ENCODE measurements at regions not wholly inside any gene's neighbourhood (a gene's known extent, or its start where the extent isn't known, plus 50 kb on each side); places are given as distances from the start of the nearest gene placed in this dataset.

DNA sequence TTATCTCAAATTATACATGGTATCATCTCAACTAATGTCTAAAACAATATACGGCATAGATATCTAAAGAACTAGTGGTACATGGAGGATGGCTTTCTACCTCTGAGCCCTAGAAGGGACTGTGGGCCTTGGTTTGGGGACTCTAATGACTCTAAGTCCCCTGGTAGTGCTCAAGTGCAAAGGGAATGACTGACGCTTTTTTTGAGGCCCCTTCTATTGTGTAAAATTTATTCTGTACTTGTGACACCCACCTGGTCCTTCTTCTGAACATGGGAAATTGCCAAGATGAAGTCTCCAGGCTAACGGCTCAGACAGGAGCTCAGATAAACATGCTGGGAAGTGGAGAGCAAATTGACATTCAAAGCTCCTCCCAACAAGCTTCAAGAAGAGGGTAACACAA lies 53.4 kb upstream of the IGLL5 start:
- DNase-seq (ENCODE audit: extremely low read depth, insufficient read length) = no peak
- no peaks in the 10 kb centered on the region for H3K36me3 ChIP-seq (ENCODE audit: control insufficient read depth, insufficient read depth, low read length)
- H3K4me3 ChIP-seq (replicated peaks; ENCODE audit: low read depth, low read length) = no peak overlapping the region
- no peaks in the 10 kb centered on the region for H3K27me3 ChIP-seq (replicated peaks; ENCODE audit: control insufficient read depth, insufficient read depth, low read length)
- TF ChIP-seq, protein P1, sequence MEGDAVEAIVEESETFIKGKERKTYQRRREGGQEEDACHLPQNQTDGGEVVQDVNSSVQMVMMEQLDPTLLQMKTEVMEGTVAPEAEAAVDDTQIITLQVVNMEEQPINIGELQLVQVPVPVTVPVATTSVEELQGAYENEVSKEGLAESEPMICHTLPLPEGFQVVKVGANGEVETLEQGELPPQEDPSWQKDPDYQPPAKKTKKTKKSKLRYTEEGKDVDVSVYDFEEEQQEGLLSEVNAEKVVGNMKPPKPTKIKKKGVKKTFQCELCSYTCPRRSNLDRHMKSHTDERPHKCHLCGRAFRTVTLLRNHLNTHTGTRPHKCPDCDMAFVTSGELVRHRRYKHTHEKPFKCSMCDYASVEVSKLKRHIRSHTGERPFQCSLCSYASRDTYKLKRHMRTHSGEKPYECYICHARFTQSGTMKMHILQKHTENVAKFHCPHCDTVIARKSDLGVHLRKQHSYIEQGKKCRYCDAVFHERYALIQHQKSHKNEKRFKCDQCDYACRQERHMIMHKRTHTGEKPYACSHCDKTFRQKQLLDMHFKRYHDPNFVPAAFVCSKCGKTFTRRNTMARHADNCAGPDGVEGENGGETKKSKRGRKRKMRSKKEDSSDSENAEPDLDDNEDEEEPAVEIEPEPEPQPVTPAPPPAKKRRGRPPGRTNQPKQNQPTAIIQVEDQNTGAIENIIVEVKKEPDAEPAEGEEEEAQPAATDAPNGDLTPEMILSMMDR (IDR thresholded peaks at IDR 0.05; ENCODE audit: insufficient read depth, low read length, poor library complexity, severe bottlenecking) = no peak

DNA sequence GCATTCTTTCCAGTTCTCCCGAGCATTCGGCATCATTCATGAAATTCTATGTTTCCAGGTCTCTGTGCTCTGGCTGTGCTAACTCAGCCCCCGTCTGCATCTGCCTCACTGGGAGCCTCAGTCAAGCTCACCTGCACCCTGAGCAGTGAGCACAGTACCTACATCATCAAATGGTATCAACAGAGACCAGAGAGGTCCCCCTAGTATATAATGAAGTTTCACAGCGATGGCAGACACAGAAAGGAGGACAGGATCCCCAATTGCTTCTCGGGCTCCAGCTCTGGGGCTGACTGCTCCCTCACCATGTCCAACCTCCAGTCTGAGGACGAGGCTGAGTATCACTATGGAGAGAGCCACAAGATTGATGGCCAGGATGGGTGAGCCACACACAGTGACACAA lies 52.8 kb upstream of the IGLL5 start:
- H3K36me3 ChIP-seq (ENCODE audit: control insufficient read depth, insufficient read depth, low read length) = no peaks in the 10 kb centered on the region
- no peak overlapping the region for H3K4me3 ChIP-seq (replicated peaks; ENCODE audit: low read depth, low read length)
- no peaks in the 10 kb centered on the region for H3K27me3 ChIP-seq (replicated peaks; ENCODE audit: control insufficient read depth, insufficient read depth, low read length)
- DNase-seq (ENCODE audit: extremely low read depth, insufficient read length) = no peak
- TF ChIP-seq, protein P1 (IDR thresholded peaks at IDR 0.05; ENCODE audit: insufficient read depth, low read length, poor library complexity, severe bottlenecking) = no peak

DNA sequence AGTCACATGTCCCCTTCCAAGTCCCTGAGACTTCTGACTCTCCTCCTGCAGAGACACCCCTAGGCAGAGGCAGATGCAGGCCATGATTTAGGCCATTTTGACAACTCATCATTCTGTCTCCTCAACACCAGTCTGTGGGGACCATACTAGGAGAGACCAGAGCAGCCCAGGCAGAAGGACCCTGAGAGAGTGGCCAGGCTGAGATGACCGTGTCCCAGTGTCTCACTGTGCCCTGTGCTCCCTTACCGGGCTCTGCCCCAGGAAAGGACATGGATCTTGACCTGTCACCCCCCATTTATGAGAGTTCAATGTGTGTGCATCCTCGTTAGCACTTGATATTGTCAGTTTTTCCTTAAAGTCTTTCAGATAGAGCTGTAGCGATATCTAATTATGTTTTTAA lies 52.4 kb upstream of the IGLL5 start:
- TF ChIP-seq, protein P1 (IDR thresholded peaks at IDR 0.05; ENCODE audit: insufficient read depth, low read length, poor library complexity, severe bottlenecking) = no peak
- H3K36me3 ChIP-seq (ENCODE audit: control insufficient read depth, insufficient read depth, low read length) = no peaks in the 10 kb centered on the region
- no peak overlapping the region for H3K4me3 ChIP-seq (replicated peaks; ENCODE audit: low read depth, low read length)
- no peak for DNase-seq (ENCODE audit: extremely low read depth, insufficient read length)
- no peaks in the 10 kb centered on the region for H3K27me3 ChIP-seq (replicated peaks; ENCODE audit: control insufficient read depth, insufficient read depth, low read length)

DNA sequence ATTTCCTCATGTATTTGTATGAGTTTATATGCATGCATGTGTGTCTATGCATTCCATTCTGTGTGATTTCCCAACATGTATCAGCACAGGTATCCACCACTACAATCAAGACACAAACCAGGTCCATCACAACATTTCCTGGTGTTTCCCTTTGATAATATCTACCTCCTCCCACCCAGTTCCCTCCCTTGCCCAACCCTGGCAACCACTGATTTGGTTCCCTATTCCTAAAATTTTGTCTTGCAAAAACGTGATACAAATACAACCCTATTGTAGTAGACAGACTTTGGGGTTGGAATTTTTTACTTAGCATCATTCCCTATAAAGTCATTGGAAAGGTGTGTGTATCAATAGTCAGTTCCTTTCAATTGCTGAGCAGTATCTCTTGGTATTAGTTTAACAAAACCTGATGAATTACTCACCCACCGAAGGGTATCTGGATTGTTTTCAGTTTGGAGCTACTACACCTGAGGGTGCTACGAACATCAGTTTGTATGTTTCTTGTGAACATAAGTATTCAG lies 51.8 kb upstream of the IGLL5 start:
- no peak for DNase-seq (ENCODE audit: extremely low read depth, insufficient read length)
- no peaks in the 10 kb centered on the region for H3K27me3 ChIP-seq (replicated peaks; ENCODE audit: control insufficient read depth, insufficient read depth, low read length)
- H3K4me3 ChIP-seq (replicated peaks; ENCODE audit: low read depth, low read length) = no peak overlapping the region
- TF ChIP-seq, protein P1 (IDR thresholded peaks at IDR 0.05; ENCODE audit: insufficient read depth, low read length, poor library complexity, severe bottlenecking) = no peak
- no peaks in the 10 kb centered on the region for H3K36me3 ChIP-seq (ENCODE audit: control insufficient read depth, insufficient read depth, low read length)

DNA sequence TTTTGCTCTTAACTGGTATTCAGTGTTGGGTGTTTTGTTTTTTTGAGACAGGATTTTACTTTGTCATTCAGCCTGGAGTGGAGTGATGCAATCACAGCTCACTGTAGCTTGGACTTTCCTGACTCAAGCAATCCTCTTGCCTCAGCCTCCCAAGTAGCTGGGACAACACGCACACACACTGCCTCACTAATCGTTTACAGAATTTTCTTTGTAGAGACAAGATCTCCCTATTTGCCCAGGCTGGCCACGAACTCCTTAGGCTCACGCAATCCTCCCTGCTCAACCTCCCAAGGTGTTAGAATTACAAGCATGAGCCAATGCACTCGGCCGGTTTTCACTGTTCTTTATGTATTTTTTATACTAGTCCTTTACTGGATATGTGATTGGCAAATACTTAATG lies 51.0 kb upstream of the IGLL5 start:
- Histone ChIP-seq H3K4me3 (replicated peaks; ENCODE audit: low read depth, low read length) (no peak overlapping the region), H3K36me3 (ENCODE audit: control insufficient read depth, insufficient read depth, low read length) (no peaks in the 10 kb centered on the region), H3K27me3 (replicated peaks; ENCODE audit: control insufficient read depth, insufficient read depth, low read length) (no peaks in the 10 kb centered on the region)
- DNase-seq (ENCODE audit: extremely low read depth, insufficient read length) = no peak
- TF ChIP-seq, protein P1 (IDR thresholded peaks at IDR 0.05; ENCODE audit: insufficient read depth, low read length, poor library complexity, severe bottlenecking) = no peak
